NAMALWA (cell line): ENCODE measurements at regions not wholly inside any gene's neighbourhood (a gene's known extent, or its start where the extent isn't known, plus 50 kb on each side); places are given as distances from the start of the nearest gene placed in this dataset.
"Not testable (repeated sequence)": the region's sequence is repeated elsewhere in the genome, so short reads cannot be mapped to it uniquely, and the experiment has no call there.

Experiments used
- DNase-seq: peaks from one replicate; pipeline ENCODE4 v3.0.0-alpha.2; 2015; ENCODE audit warnings: low spot score

DNA sequence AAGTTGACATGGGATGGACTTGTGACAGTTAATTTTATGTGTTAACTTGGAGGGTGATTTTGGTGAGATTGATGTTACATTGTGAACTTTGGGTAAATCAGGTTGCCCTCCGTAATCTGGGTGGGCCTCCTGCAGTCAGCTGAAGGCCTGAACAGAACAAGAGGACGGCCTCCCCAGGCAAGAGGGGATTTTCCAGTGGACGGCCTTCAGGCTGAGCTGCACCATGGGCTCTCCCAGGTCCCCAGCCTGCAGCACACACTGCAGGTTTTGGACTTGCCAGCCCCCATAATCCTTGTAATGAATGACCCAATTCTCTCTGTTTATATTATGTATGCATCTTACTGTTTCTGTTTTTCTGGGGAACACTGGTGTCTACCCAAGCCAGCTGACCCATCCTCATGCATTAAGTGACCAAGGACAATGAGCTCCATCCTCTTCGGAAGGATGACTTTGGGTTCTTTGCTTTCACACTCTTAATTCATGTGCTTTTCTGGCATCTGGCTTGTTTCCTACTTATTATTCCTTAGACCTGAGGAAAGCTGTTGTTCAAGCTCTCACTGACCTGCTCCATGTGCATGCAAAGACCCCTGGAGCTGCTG lies 64.2 kb downstream of the DACT2 start:
- no peak for DNase-seq

DNA sequence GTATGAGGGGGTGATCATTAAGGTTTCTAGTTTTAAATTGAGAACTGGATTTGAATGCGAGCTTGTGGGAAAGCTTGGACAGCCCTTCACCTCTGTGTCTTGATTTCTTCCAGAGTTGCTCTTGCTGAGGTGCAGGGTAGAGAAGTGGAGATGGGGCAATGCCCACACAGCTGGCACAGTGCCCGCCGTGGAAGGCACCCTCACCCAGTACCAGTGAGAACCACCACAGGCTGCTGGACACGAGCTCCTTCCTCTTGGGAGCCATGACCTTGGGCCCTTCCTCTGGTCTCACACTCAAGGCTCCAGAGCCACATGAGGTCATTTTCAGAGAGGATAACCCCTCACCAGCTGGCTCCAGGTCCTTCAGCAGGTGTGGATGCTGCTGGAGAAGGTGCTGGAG lies 67.3 kb downstream of the DACT2 start:
- DNase-seq, result no peak

DNA sequence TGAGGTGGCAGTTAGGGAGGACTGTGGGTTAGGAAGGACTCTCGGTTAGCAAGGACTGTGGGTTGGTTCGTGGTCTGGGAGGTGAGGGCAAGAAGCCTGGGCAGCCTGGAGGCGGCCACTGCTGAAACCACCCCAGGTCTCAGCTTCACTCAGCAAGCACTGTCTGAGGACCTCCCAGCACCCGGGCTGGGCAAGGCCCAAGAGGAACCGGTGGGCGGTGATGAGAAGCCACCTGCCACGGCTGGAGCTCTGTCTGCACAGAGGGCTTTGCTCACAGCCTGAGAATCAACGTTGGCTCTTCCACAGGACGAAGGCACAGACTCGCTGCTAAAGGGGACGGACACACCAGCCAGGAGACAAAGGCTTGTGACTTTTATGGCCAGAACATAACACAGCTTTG lies 69.3 kb downstream of the DACT2 start:
- DNase-seq, result no peak

DNA sequence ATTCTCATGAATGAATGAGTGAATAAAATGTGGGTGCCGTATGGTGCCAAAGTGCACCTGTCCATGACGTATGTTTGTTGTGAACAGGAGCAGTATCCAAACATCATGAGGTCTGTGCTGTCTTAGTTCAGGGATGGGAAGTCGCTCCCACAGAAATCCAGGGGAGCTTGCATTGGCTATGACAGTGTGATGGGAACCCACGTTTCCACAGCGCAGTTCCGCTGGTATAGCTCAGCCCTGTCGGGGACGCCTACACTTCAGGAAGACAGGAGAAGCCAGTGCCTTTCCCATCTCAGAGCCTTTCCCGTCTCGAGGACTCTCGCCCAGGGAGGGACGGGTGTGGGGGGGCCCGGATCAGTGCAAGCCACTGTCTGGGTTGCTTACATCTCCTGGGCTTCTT lies 69.8 kb downstream of the DACT2 start:
- no peak for DNase-seq

DNA sequence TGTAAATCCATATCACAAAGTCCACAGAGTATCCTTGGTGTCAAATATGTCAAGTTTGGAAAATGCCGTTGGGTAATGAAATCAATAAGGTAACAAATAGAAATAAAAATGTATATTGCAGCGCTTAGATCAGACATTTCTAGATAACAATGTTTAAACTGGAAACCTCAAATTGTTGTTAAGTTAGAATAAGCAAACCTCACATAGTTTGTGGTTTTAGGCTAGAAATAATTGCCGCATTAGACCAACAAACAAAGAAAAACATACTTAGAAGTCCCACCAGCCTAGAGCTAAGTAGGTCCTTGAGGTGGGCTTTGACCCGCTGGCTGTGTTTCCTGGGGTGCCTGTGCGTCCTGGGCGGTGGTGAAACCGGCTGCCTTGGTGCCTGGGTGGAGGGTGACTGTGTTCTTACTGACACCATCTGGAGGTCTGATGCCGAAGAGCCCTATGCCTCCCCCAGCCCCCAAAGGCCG lies 71.4 kb downstream of the DACT2 start:
- DNase-seq, result no peak

DNA sequence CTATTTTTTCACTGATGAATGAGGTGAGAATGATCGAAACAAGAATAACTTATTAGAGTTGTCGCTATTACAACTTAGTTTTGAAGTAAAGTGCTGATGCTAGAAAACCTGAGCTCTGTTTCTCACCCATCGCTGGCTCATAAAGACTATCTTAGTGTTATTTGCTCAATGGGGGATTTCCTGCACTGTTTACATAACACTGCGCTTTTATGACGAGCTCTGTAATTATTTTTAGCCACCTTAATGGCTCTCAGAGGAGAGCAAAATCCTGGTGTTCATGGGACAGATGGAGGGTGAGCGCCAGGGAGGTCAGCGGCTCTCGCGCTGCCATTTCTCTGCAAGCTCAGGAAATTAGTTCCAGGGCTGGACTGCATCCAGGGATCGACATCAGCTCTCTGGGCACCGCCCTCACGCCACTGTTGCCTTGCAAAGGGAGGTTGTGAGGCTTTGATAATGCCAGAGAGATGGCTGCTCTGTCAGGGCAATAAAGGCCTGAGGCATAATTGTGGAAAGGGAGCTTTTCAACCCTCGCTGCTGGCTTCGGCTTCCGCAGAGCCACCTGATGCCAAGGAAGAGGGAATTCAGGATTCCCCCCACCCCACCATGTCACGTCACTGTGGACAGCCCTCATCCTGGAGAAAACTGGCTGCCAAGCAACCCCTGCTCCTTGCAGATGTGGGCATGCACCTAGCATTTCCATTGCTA lies 72.0 kb downstream of the DACT2 start:
- DNase-seq, result no peak

DNA sequence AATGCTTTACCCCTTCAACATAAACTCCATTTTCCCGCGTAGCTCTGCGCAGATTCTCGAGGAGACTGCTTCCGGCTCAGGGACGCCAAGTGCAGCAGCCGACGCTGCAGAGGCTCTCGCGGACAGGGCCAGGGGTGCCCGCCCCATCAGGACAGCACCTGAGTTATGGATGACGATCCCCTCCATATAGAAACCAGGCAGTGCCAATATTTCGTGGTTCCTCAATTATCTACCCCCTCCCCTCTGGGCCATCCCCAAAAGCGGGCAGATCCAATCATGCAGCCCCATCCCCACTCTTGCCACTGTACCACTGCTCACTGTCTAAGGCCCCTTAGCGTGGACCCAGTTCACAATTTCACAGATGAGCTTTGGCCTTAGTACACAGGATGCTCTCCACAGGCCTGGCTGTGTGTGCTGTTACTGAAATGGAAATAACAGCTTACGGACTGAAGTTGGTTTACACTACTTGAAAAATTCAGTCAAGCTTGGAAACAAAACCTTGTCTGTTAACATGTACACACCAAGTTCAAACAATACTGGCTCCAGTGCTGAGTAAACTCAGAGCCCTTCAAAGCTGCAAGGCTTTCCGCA lies 74.5 kb downstream of the DACT2 start:
- no peak for DNase-seq

DNA sequence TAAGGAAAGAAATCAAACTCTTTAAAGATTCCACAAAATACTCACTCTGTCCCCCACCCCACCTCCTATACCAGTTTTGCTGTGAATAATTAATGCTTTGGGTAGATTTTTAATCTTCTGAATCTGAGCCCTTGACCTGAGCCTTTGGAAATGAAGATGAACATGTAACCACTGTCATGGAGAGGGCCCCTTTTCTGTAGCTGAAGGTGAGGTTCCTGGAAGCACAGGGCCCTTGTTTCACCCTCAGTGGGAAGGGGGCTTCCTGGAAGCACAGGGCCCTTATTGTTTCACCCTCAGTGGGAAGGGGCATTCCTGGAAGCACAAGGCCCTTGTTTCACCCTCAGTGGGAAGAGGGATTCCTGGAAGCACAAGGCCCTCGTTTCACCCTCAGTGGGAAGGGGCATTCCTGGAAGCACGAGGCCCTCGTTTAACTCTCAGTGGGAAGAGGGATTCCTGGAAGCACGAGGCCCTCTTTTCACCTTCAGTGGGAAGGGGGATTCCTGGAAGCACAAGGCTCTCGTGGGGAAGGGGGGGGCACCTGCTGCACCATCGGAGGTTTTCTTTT lies 75.7 kb downstream of the DACT2 start:
- no peak for DNase-seq

DNA sequence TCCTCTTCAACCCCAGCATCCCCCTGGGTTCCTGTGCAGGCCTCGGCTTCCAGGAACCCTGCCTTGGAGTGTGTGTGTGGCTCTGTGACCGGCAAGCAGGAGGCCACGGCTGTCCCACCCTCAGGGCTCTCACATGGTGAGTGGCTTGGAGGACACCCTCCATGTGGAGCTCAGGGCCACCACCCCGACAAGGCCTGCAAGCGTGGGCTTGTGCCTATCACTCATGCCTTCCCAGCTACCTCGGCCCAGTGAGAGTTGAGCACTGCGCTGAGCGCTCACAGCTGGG lies 76.7 kb downstream of the DACT2 start:
- no peak for DNase-seq

DNA sequence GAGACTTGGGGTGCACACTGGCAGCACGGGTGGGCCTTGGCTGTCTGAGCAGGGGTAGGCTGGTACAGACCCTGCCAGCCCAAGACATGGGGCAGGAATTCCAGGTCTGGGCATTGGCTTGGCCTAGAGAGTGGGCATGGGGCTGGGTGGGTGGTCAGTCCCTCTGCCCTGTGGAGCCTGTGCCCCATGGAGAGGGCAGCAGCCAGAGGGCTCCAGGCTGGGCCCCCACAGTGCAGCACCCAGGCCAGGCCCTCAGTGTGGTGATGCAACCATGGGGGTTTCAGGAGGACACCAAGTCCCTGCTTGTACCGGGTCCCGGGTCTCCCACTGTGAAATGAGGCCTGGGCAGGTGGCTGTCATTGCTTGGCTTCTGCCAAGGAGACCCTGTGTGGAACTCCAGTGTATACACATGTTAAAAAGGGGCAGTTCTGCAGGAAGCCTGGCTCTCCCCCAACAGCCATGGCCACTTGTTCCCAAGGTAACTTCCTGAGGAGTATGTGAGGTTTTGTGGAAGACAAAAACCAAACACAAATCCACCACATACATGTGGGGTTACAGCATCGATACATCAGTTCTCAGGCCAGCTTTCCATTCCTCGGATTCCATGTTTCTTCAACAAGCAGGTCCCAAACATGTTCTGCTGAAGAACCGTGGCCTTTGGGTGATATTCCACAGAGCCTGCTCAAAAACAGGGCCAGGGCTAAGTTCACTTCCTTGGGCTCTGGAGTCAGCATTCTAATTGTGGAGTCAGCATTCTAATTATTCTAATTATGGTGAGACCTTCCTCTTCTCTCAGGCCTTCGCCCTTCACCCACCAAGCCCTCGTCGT lies 77.3 kb downstream of the DACT2 start:
- no peak for DNase-seq

DNA sequence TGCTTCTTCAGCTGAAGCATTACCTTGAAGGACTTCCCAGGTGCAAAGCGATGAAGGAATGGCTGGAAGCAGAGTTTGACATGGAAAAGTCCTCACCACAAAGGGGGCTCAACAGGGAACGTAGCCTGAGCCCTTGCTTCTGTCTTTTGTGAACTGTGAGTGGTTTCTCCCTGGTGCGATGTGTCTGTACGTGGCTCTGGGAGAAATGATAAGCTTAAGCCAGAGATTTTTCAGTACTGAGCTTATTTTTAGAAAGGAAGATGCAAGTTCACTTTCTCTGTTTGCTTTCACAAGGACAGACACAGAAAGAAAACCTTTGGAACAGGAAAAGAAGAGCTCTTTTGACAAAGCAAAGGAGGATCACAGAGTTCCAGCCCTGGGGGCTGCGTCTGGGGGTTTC lies 79.4 kb downstream of the DACT2 start:
- DNase-seq, result no peak

DNA sequence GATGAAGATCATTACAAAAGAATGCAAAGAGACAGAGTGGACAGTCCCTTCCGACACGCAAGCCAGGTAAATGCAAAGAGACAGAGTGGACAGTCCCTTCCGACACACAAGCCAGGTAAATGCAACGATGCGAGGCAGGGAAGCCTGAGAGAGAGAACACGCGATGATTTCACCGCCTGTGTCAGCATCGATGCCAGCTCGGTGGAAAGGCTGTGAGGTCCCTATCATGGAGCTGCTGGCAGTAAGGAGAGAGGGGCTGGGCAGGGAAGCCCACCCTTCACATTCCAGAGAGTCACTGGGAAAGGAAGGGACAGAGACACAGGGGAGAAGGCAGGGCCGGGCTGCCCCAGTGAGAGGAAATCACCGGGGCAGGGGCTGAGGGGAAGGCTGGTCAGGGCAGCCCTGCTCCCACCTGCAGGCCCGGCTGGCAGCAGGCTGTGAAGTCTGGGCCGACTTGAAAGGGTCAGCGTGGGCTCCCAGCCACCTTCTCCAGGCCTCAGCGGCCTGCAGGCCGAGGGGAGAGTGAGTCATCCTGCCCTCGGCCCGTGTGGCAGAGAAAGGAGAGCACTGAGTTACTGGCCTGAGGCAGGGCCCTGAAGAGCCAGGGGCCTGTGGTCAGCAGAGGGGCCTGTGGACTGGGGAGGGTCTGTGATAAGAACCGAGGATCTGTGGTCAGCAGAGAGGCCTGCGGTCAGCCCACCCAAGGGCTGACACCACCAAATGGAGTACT lies 80.4 kb downstream of the DACT2 start:
- DNase-seq, result no peak

DNA sequence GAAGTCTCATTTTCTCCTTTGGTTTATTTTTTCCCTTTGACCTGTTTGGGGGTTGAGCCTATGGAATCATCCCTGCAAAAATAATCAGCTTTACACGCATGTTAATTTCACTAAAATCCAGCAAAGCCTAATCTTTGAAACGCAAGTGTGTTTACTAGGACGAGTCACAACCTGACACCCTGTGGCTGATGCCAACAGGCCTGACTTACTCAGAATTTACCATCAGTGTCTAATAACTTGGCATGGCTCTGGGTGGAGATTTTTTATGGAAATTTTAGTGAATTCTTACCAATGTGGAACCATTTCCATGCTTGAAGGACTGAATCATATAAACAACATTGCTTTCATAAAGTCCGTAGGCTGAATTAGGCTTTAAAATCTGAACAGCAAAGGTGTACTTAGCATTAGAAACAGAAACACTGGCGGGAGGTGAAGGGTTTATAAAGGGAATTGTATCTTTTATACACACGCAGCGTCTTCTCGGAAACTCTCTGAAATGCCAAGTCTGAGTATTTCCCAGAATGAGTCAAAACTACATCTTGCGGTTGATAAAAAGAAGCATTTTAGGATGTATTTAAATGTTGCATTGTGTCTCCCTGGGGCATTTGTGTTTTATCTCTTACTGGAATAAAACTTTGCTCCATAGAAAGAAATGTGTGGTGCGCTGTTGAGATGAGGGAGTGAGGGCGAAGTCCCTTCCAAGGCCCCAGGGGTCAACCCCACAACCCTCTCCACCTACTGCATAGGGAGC lies 81.2 kb downstream of the DACT2 start:
- DNase-seq, result no peak

DNA sequence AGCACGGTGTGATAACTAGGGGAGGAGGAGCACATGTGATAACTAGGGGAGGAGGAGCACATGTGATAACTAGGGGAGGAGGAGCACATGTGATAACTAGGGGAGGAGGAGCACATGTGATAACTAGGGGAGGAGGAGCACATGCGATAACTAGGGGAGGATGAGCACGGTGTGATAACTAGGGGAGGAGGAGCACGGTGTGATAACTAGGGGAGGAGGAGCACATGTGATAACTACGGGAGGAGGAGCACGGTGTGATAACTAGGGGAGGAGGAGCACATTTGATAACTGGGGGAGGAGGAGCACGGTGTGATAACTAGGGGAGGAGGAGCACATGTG lies 85.7 kb downstream of the DACT2 start:
- DNase-seq, result not testable (repeated sequence)

DNA sequence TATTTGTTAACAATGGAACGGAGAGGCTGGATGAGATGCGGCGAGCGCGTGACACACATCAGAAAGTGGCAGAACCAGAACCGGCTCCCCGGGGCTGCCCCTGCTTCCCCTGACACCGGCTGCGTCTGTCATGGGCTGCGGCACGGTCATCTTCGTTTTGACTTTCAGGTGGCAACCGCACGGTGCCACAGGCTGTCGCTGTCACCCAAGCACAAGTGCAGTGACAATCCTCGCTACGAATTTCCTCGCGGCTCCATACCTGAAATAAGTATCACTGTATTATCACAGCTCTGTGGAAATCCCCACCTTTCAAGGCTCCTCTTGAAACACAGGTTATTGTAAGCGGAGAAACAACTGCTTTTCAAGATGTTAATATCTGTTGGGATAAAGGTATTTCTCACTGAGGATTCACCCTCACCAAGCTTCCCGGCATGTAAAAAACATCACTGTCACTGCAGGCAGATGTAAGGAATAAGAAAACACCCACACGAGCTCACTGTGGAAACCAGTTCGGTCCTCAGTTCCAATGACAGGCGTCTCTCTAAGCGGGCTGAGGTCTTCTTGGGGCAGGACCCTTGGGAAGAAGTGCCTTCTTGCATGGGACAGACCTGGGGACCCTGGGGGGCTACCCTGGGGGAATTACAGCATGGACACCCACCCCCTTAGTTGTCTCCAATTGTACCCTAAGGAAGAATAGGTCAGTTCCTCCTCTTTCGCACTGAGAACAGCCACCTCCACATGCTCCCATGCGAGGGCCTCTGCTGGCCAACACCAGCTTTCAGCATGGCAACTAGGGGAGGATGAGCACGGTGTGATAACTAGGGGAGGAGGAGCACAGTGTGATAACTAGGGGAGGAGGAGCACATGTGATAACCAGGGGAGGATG lies 86.3 kb downstream of the DACT2 start:
- no peak for DNase-seq

DNA sequence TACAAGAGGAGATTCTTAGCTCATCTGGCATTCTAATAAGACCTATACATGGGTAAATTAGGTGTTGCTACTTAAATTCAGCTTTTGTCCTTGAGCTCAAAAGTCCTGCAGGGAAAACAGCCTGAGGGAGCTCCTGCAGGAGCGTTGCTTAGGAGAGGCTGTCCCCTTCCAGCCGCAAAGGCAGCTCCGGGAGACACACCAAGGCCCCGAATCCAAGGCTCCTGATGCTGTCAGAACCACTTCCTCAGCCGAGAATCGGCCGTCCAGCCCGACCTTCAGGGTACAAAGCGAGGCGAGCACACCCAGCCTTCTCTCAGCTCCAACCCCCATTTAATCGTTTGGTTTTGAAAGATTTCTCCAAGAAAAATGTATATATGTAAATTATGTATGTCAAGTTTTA lies 87.0 kb downstream of the DACT2 start:
- DNase-seq, result no peak

DNA sequence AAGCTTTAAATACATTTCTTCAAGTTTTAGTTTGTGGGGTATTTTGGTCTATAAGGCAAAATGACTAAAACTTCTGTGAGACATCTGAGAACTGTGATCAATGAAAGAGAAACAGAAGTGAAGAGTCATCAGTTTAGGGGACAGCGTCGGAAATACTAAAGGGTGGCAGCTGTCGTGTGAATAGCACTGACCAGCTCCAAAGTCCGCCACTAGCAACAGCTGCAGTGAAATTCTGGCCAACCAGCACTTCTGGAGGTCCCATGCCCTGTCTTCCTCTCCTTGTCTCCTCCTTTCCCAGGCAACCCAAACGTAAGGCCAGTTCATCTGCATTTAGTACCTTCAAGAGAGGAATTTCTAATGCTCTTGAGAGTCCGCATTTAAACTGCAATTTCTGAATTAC lies 87.5 kb downstream of the DACT2 start:
- DNase-seq, result no peak

DNA sequence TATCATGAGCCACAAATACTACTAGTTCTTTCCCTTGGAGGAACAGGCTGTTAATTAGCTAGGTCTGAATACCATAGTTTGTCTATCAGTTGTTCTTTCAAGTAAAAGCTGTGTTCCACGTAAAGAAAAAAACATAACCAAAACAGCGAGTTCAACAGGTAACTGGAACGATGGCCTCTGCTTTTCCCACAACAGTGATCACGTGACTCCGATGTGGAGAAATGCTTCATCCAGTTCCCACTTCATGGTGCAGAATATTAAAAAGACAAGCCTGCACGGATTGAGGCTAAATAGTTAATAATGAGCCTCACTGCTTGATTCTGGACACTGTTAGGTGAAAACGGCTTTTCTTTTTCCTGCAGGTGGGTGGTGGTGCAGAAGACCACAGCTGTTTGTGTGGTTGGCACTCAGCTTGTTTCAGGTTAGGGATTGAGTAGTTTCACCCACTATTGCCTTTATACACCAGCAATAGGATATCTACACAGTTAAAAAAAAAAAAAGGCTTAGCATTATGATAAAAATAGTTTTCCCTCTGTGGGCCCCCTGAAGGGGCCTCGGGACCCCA lies 88.1 kb downstream of the DACT2 start:
- no peak for DNase-seq

DNA sequence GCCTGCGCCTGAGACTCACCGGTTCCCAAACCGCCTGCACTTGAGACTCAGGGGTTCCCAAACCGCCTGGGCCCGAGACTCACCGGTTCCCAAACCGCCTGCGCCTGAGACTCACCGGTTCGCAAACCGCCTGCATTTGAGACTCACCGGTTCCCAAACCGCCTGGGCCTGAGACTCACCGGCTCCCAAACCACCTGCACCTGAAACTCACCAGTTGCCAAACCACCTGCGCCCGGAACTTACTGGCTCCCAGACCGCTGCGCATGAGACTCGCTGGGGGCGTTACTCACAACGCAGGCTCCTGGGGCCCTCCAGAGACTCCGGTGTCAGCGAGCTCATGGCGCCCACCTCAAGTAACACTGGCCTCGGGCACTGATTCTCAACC lies 90.2 kb downstream of the DACT2 start:
- no peak for DNase-seq
